Dedifferentiated amniotic fluid mesenchymal stem cell (primary cell): ENCODE measurements at regions not wholly inside any gene's neighbourhood (a gene's known extent, or its start where the extent isn't known, plus 50 kb on each side); places are given as distances from the start of the nearest gene placed in this dataset.

ENCODE experiments used
- DNase-seq: peaks from one replicate; pipeline ENCODE4 v3.0.0-alpha.2; 2016; ENCODE audit errors: extremely low spot score

GRCh38 chr3:127089486-127090145 is 103.3 kb upstream of the PRR23E start:
- no peak for DNase-seq

GRCh38 chr3:127090218-127091160 is 102.4 kb upstream of the PRR23E start:
- DNase-seq = no peak

GRCh38 chr3:127091376-127091775 is 101.6 kb upstream of the PRR23E start:
- no peak for DNase-seq

- DNase-seq = no peak
Observed at GRCh38 chr3:127092368-127092767, 100.6 kb upstream of the PRR23E start.

- DNase-seq = no peak
Observed at GRCh38 chr3:127092776-127093175, 100.2 kb upstream of the PRR23E start.

GRCh38 chr3:127093312-127093711 is 99.6 kb upstream of the PRR23E start:
- no peak for DNase-seq

- DNase-seq = no peak
Observed at GRCh38 chr3:127095774-127096173, 97.2 kb upstream of the PRR23E start.

GRCh38 chr3:127096256-127097071 is 96.5 kb upstream of the PRR23E start:
- DNase-seq = no peak

- DNase-seq = no peak
Observed at GRCh38 chr3:127097072-127097405, 95.9 kb upstream of the PRR23E start.

- no peak for DNase-seq
Observed at GRCh38 chr3:127097481-127097880, 95.5 kb upstream of the PRR23E start.

GRCh38 chr3:127099982-127100381 is 92.9 kb upstream of the PRR23E start:
- no peak for DNase-seq

- no peak for DNase-seq
Observed at GRCh38 chr3:127100459-127101410, 92.2 kb upstream of the PRR23E start.

- no peak for DNase-seq
Observed at GRCh38 chr3:127101411-127102187, 91.3 kb upstream of the PRR23E start.

GRCh38 chr3:127102188-127102520 is 90.8 kb upstream of the PRR23E start:
- DNase-seq = no peak

GRCh38 chr3:127102587-127102986 is 90.3 kb upstream of the PRR23E start:
- DNase-seq = no peak

GRCh38 chr3:127103080-127103479 is 89.9 kb upstream of the PRR23E start:
- DNase-seq = no peak

- no peak for DNase-seq
Observed at GRCh38 chr3:127104586-127104985, 88.3 kb upstream of the PRR23E start.

GRCh38 chr3:127105587-127105986 is 87.3 kb upstream of the PRR23E start:
- no peak for DNase-seq

- no peak for DNase-seq
Observed at GRCh38 chr3:127106053-127106452, 86.9 kb upstream of the PRR23E start.

- DNase-seq = no peak
Observed at GRCh38 chr3:127106456-127106855, 86.5 kb upstream of the PRR23E start.

GRCh38 chr3:127107002-127107401 is 85.9 kb upstream of the PRR23E start:
- no peak for DNase-seq
